Keratinocyte (primary cell): ENCODE measurements at regions not wholly inside any gene's neighbourhood (a gene's known extent, or its start where the extent isn't known, plus 50 kb on each side); places are given as distances from the start of the nearest gene placed in this dataset.

Experiments used
- CTCF ChIP-seq, 3 experiments: IDR thresholded peaks in 1 of 3; conservative IDR thresholded peaks in 1 of 3; optimal IDR thresholded peaks in 1 of 3; 2 replicates in 2 of 3; 3 replicates in 1 of 3; pipeline versions ENCODE3 to v1.5.1; 2011; ENCODE audit warnings: low read length in 3 of 3, mild to moderate bottlenecking in 3 of 3, moderate library complexity in 2 of 3, control low read depth in 1 of 3, inconsistent platforms in 1 of 3; ENCODE audit not compliant: insufficient read depth in 2 of 3; ENCODE audit errors: extremely low read depth in 1 of 3
- EZH2 ChIP-seq: IDR thresholded peaks from one replicate; pipeline ENCODE4 v1.6.1; 2012; ENCODE audit warnings: inconsistent platforms, mild to moderate bottlenecking, low read length, moderate library complexity

GRCh38 chr6:1538810-1539478 lies 70.8 kb upstream of the FOXC1 start:
- no peak for TF ChIP-seq EZH2
- TF ChIP-seq CTCF (optimal IDR thresholded peaks at IDR 0.05 in 1 of 3, IDR thresholded peaks at IDR 0.05 in 1 of 3, conservative IDR thresholded peaks at IDR 0.05 in 1 of 3; ENCODE audit: extremely low read depth in 1 of 3, insufficient read depth in 2 of 3, low read length in 3 of 3): no peak
